Loucy (cell line): ENCODE measurements at regions not wholly inside any gene's neighbourhood (a gene's known extent, or its start where the extent isn't known, plus 50 kb on each side); places are given as distances from the start of the nearest gene placed in this dataset.

Experiments used
- H2AFZ ChIP-seq: fragments of 200-600 bp; sonication (generic); 2 replicates; pipeline ENCODE4 v1.6.0; 2016; ENCODE audit warnings: antibody characterized with exemption, mild to moderate bottlenecking, low read length, moderate library complexity
- H3F3A ChIP-seq: fragments of 200-600 bp; 2 replicates; pipeline ENCODE4 v1.6.0; 2016; ENCODE audit warnings: antibody characterized with exemption, low read depth, mild to moderate bottlenecking
- H3K27me3 ChIP-seq: fragments of 200-600 bp; sonication (generic); 2 replicates; pipeline ENCODE4 v1.6.1; 2014; ENCODE audit warnings: low read length, mild to moderate bottlenecking; ENCODE audit not compliant: insufficient read depth, poor library complexity, severe bottlenecking
- H3K36me3 ChIP-seq: fragments of 200-600 bp; sonication (generic); 2 replicates; pipeline ENCODE4 v1.6.1; 2016; ENCODE audit warnings: low read length; ENCODE audit not compliant: insufficient read depth
- H3K4me1 ChIP-seq: fragments of 200-600 bp; sonication (generic); 2 replicates; pipeline ENCODE4 v1.5.1; 2014; ENCODE audit warnings: low read length, mild to moderate bottlenecking; ENCODE audit not compliant: insufficient read depth, poor library complexity, severe bottlenecking
- H3K4me2 ChIP-seq: fragments of 200-600 bp; sonication (generic); 2 replicates; pipeline ENCODE4 v1.6.0; 2014; ENCODE audit warnings: antibody characterized with exemption, low read length, low read depth, mild to moderate bottlenecking; ENCODE audit not compliant: poor library complexity, severe bottlenecking
- H3K4me3 ChIP-seq: fragments of 200-600 bp; sonication (generic); 2 replicates; pipeline ENCODE4 v1.5.1; 2014; ENCODE audit warnings: low read length, mild to moderate bottlenecking, mixed read lengths; ENCODE audit not compliant: poor library complexity, severe bottlenecking
- H3K79me2 ChIP-seq: fragments of 200-600 bp; sonication (generic); 2 replicates; pipeline ENCODE4 v1.6.1; 2014; ENCODE audit warnings: low read length; ENCODE audit not compliant: insufficient read depth
- H3K9ac ChIP-seq: fragments of 200-600 bp; sonication (generic); 2 replicates; pipeline ENCODE4 v1.6.0; 2014; ENCODE audit warnings: mild to moderate bottlenecking, low read depth, low read length, moderate library complexity; ENCODE audit not compliant: poor library complexity, severe bottlenecking
- H3K9me2 ChIP-seq: fragments of 200-600 bp; sonication (generic); replicated peaks from 2 replicates; pipeline ENCODE4 v1.6.1; 2016; ENCODE audit warnings: low read depth, low read length, mixed read lengths
- H3K9me3 ChIP-seq: fragments of 200-600 bp; sonication (generic); 2 replicates; pipeline ENCODE4 v1.6.1; 2014; ENCODE audit warnings: mild to moderate bottlenecking, antibody characterized with exemption, low read length, low read depth; ENCODE audit not compliant: insufficient read depth
- H4K20me1 ChIP-seq: fragments of 200-600 bp; sonication (generic); 2 replicates; pipeline ENCODE4 v1.6.0; 2014; ENCODE audit warnings: antibody characterized with exemption, low read length, mild to moderate bottlenecking; ENCODE audit not compliant: insufficient read depth, poor library complexity, severe bottlenecking
- CTCF ChIP-seq: fragments of 200-600 bp; sonication (generic); conservative IDR thresholded peaks from 2 replicates; pipeline ENCODE4 v1.5.1; 2014; ENCODE audit warnings: mild to moderate bottlenecking, antibody characterized with exemption, low read length
- EZH2phosphoT487 ChIP-seq: fragments of 200-600 bp; IDR thresholded peaks from 2 replicates; pipeline ENCODE4 v1.6.1; 2018; ENCODE audit warnings: antibody characterized with exemption, mild to moderate bottlenecking, moderate library complexity, borderline replicate concordance

DNA sequence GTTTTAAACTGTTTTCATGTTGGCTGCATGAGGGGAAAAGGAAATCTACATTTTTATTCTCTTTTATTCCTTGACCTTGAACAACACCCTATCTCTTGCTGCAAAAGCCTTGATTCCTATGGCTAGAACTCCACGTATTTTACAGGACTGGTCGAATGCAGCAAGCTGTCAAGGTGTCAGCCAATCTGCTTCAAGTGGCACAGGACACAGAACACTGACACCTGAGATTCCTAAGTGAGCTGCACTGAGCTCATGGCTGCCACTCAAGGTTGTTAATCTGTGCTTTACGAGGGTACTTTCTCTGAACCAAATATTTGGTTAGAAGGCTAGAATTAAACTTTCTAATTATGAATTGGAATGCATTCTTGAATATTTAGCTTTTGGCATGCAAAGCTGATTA is 349.7 kb upstream of the COBL start:
- Histone ChIP-seq H3K9ac (no peak overlapping the region), H3K36me3 (no peaks in the 10 kb centered on the region), H4K20me1 (no peaks in the 10 kb centered on the region), H3K4me2 (no peak overlapping the region), H3K9me3 (no peaks in the 10 kb centered on the region), H3K4me3 (no peak overlapping the region), H3K27me3 (no peaks in the 10 kb centered on the region), H2AFZ (no peak overlapping the region), H3K9me2 (no peaks in the 10 kb centered on the region), H3F3A (no peaks in the 10 kb centered on the region), H3K4me1 (no peaks in the 10 kb centered on the region), H3K79me2 (no peaks in the 10 kb centered on the region)
- TF ChIP-seq EZH2phosphoT487 (no peak), CTCF (no peak)

GRCh38 chr7:51665045-51665780 is 348.6 kb upstream of the COBL start:
- Histone ChIP-seq H3K27me3 (no peaks in the 10 kb centered on the region), H3K36me3 (no peaks in the 10 kb centered on the region), H3K4me1 (no peaks in the 10 kb centered on the region), H3K9me3 (no peaks in the 10 kb centered on the region), H2AFZ (no peak overlapping the region), H3K9me2 (no peaks in the 10 kb centered on the region), H3K4me3 (no peak overlapping the region), H3K4me2 (no peak overlapping the region), H3K79me2 (no peaks in the 10 kb centered on the region), H3K9ac (no peak overlapping the region), H3F3A (no peaks in the 10 kb centered on the region), H4K20me1 (no peaks in the 10 kb centered on the region)
- TF ChIP-seq EZH2phosphoT487 (no peak), CTCF (no peak)

- no peak overlapping the region for H3K4me2 ChIP-seq
- H2AFZ ChIP-seq, result no peak overlapping the region
- H3K36me3 ChIP-seq, result no peaks in the 10 kb centered on the region
- H3K9me2 ChIP-seq, result no peaks in the 10 kb centered on the region
- H3F3A ChIP-seq, result no peaks in the 10 kb centered on the region
- H4K20me1 ChIP-seq, result no peaks in the 10 kb centered on the region
- H3K4me3 ChIP-seq, result no peak overlapping the region
- H3K79me2 ChIP-seq, result no peaks in the 10 kb centered on the region
- no peak overlapping the region for H3K9ac ChIP-seq
- no peaks in the 10 kb centered on the region for H3K9me3 ChIP-seq
- no peaks in the 10 kb centered on the region for H3K27me3 ChIP-seq
- no peaks in the 10 kb centered on the region for H3K4me1 ChIP-seq
- TF ChIP-seq CTCF, result no peak
Measured at GRCh38 chr7:51660516-51660915, 343.9 kb upstream of the COBL start.
